ENCODE measurements at regions not wholly inside any gene's neighbourhood (a gene's known extent, or its start where the extent isn't known, plus 50 kb on each side); places are given as distances from the start of the nearest gene placed in this dataset.

- TF ChIP-seq POLR2AphosphoS5 (IDR thresholded peaks at IDR 0.05; ENCODE audit: low read depth) (no peak), CREB1 (CRISPR knock-in tag; IDR thresholded peaks at IDR 0.05; ENCODE audit: low read depth) (no peak)
- TF ChIP-seq, protein P1, sequence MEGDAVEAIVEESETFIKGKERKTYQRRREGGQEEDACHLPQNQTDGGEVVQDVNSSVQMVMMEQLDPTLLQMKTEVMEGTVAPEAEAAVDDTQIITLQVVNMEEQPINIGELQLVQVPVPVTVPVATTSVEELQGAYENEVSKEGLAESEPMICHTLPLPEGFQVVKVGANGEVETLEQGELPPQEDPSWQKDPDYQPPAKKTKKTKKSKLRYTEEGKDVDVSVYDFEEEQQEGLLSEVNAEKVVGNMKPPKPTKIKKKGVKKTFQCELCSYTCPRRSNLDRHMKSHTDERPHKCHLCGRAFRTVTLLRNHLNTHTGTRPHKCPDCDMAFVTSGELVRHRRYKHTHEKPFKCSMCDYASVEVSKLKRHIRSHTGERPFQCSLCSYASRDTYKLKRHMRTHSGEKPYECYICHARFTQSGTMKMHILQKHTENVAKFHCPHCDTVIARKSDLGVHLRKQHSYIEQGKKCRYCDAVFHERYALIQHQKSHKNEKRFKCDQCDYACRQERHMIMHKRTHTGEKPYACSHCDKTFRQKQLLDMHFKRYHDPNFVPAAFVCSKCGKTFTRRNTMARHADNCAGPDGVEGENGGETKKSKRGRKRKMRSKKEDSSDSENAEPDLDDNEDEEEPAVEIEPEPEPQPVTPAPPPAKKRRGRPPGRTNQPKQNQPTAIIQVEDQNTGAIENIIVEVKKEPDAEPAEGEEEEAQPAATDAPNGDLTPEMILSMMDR (conservative IDR thresholded peaks at IDR 0.05; ENCODE audit: low read depth in 2 of 2): no peak
- TF ChIP-seq, protein P2, sequence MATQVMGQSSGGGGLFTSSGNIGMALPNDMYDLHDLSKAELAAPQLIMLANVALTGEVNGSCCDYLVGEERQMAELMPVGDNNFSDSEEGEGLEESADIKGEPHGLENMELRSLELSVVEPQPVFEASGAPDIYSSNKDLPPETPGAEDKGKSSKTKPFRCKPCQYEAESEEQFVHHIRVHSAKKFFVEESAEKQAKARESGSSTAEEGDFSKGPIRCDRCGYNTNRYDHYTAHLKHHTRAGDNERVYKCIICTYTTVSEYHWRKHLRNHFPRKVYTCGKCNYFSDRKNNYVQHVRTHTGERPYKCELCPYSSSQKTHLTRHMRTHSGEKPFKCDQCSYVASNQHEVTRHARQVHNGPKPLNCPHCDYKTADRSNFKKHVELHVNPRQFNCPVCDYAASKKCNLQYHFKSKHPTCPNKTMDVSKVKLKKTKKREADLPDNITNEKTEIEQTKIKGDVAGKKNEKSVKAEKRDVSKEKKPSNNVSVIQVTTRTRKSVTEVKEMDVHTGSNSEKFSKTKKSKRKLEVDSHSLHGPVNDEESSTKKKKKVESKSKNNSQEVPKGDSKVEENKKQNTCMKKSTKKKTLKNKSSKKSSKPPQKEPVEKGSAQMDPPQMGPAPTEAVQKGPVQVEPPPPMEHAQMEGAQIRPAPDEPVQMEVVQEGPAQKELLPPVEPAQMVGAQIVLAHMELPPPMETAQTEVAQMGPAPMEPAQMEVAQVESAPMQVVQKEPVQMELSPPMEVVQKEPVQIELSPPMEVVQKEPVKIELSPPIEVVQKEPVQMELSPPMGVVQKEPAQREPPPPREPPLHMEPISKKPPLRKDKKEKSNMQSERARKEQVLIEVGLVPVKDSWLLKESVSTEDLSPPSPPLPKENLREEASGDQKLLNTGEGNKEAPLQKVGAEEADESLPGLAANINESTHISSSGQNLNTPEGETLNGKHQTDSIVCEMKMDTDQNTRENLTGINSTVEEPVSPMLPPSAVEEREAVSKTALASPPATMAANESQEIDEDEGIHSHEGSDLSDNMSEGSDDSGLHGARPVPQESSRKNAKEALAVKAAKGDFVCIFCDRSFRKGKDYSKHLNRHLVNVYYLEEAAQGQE (IDR thresholded peaks at IDR 0.05; ENCODE audit: unreplicated experiment): no peak
Measured at GRCh38 chr22:47352920-47353700, 590.7 kb downstream of the TBC1D22A start.

Data from GM23338 (cell line).